WTC11 (cell line): ENCODE measurements at regions not wholly inside any gene's neighbourhood (a gene's known extent, or its start where the extent isn't known, plus 50 kb on each side); places are given as distances from the start of the nearest gene placed in this dataset.

Experiments used
- ATAC-seq: fragments of 200-7000 bp; cut with Tn5 transposase; 2 replicates; pipeline ENCODE4 v1.10.0; 2021; ENCODE audit warnings: mild to moderate bottlenecking, moderate library complexity
- CTCF ChIA-PET: fragments of 300-600 bp; sonication (Branson Sonifier 250); formaldehyde crosslinking; loops from one replicate; lab custom pipeline; 2021; ENCODE audit warnings: antibody characterized with exemption; lab: Charles Lee
- POLR2A ChIA-PET: fragments of 350-600 bp; sonication (Branson Sonifier 250); formaldehyde crosslinking; loops from one replicate; lab custom pipeline; 2021; ENCODE audit warnings: antibody characterized with exemption; lab: Charles Lee
- DNase-seq: peaks from one replicate; pipeline ENCODE4 v3.0.0; 2021; ENCODE audit warnings: low spot score
- H3K27ac Mint-ChIP-seq: 2 replicates; pipeline ENCODE4 v1.8.0; 2021; ENCODE audit warnings: mixed read lengths
- H3K27me3 Mint-ChIP-seq: 2 replicates; pipeline ENCODE4 v1.8.0; 2021; ENCODE audit warnings: low read depth, mild to moderate bottlenecking, moderate library complexity, mixed read lengths
- H3K36me3 Mint-ChIP-seq: 2 replicates; pipeline ENCODE4 v1.8.0; 2021; ENCODE audit warnings: mixed read lengths
- H3K4me1 Mint-ChIP-seq: 2 replicates; pipeline ENCODE4 v1.8.0; 2022; ENCODE audit warnings: mixed read lengths
- H3K4me3 Mint-ChIP-seq: 2 replicates; pipeline ENCODE4 v1.8.0; 2021; ENCODE audit warnings: mild to moderate bottlenecking, moderate library complexity, mixed read lengths
- H3K9me3 Mint-ChIP-seq: 2 replicates; pipeline ENCODE4 v1.8.0; 2021; ENCODE audit warnings: mixed read lengths
- AR ChIP-seq: fragments of 250-450 bp; sonication (Bioruptor Pico); IDR thresholded peaks from 2 replicates; pipeline ENCODE4 v1.9.0; 2021; ENCODE audit warnings: mild to moderate bottlenecking
- ATF2 ChIP-seq: sonication (generic); formaldehyde crosslinking; IDR thresholded peaks from 2 replicates; pipeline ENCODE4 v1.8.1; 2022; ENCODE audit warnings: low read depth, missing genetic modification reagents, borderline replicate concordance
- CBFB ChIP-seq: sonication (generic); formaldehyde crosslinking; IDR thresholded peaks from 2 replicates; pipeline ENCODE4 v1.8.1; 2022; ENCODE audit warnings: mild to moderate bottlenecking, low read depth, missing genetic modification reagents
- CDX4 ChIP-seq: fragments of 250-450 bp; sonication (Bioruptor Pico); IDR thresholded peaks from 2 replicates; pipeline ENCODE4 v1.9.0; 2021; ENCODE audit warnings: moderate library complexity, mild to moderate bottlenecking, inconsistent platforms, borderline replicate concordance
- CREM ChIP-seq: sonication (generic); formaldehyde crosslinking; IDR thresholded peaks from 2 replicates; pipeline ENCODE4 v1.8.1; 2022; ENCODE audit warnings: mild to moderate bottlenecking, missing genetic modification reagents, moderate library complexity
- E2F5 ChIP-seq: sonication (generic); formaldehyde crosslinking; IDR thresholded peaks from 2 replicates; pipeline ENCODE4 v1.8.1; 2022; ENCODE audit warnings: mild to moderate bottlenecking, moderate library complexity, missing genetic modification reagents
- EMX1 ChIP-seq: fragments of 250-450 bp; sonication (Bioruptor Pico); IDR thresholded peaks from 2 replicates; pipeline ENCODE4 v1.8.0; 2021; ENCODE audit warnings: mild to moderate bottlenecking
- ESRRA ChIP-seq: sonication (generic); formaldehyde crosslinking; IDR thresholded peaks from 2 replicates; pipeline ENCODE4 v1.8.1; 2022; ENCODE audit warnings: mild to moderate bottlenecking, missing genetic modification reagents, borderline replicate concordance
- GRHL2 ChIP-seq: fragments of 250-450 bp; sonication (Bioruptor Pico); IDR thresholded peaks from 2 replicates; pipeline ENCODE4 v1.8.0; 2022; ENCODE audit warnings: mild to moderate bottlenecking, moderate library complexity; ENCODE audit not compliant: insufficient replicate concordance, severe bottlenecking
- GTF2I ChIP-seq: fragments of 250-450 bp; sonication (Bioruptor Pico); conservative IDR thresholded peaks from 2 replicates; pipeline ENCODE4 v1.4.0; 2021; ENCODE audit warnings: mild to moderate bottlenecking
- IRF2 ChIP-seq: sonication (generic); formaldehyde crosslinking; IDR thresholded peaks from 2 replicates; pipeline ENCODE4 v1.8.0; 2022; ENCODE audit warnings: low read depth, missing genetic modification reagents, borderline replicate concordance
- JUN ChIP-seq: sonication (generic); formaldehyde crosslinking; IDR thresholded peaks from 2 replicates; pipeline ENCODE4 v1.8.0; 2023; ENCODE audit warnings: mild to moderate bottlenecking, missing genetic modification reagents
- MAX ChIP-seq: sonication (generic); formaldehyde crosslinking; IDR thresholded peaks from 2 replicates; pipeline ENCODE4 v1.8.0; 2022; ENCODE audit warnings: mild to moderate bottlenecking, missing genetic modification reagents
- MLX ChIP-seq: sonication (generic); formaldehyde crosslinking; IDR thresholded peaks from 2 replicates; pipeline ENCODE4 v1.8.1; 2023; ENCODE audit warnings: mild to moderate bottlenecking, missing genetic modification reagents, moderate library complexity
- NFE2L1 ChIP-seq: sonication (generic); formaldehyde crosslinking; IDR thresholded peaks from 2 replicates; pipeline ENCODE4 v1.8.1; 2023; ENCODE audit warnings: missing genetic modification reagents
- NR1H2 ChIP-seq: sonication (generic); formaldehyde crosslinking; IDR thresholded peaks from 2 replicates; pipeline ENCODE4 v1.9.0; 2021; ENCODE audit warnings: mild to moderate bottlenecking, moderate library complexity, missing genetic modification reagents
- OVOL2 ChIP-seq: fragments of 250-450 bp; sonication (Bioruptor Pico); IDR thresholded peaks from 2 replicates; pipeline ENCODE4 v1.9.0; 2021; ENCODE audit warnings: mild to moderate bottlenecking, borderline replicate concordance
- PREB ChIP-seq: sonication (generic); formaldehyde crosslinking; IDR thresholded peaks from 2 replicates; pipeline ENCODE4 v1.8.1; 2022; ENCODE audit warnings: mild to moderate bottlenecking, missing genetic modification reagents, moderate library complexity, borderline replicate concordance
- RELA ChIP-seq: sonication (generic); formaldehyde crosslinking; IDR thresholded peaks from 2 replicates; pipeline ENCODE4 v1.8.1; 2022; ENCODE audit warnings: missing genetic modification reagents, mild to moderate bottlenecking, borderline replicate concordance
- TEAD4 ChIP-seq: sonication (generic); formaldehyde crosslinking; IDR thresholded peaks from 2 replicates; pipeline ENCODE4 v1.8.0; 2022; ENCODE audit warnings: mild to moderate bottlenecking, missing genetic modification reagents
- ZMAT4 ChIP-seq: fragments of 250-450 bp; sonication (Bioruptor Pico); IDR thresholded peaks from 2 replicates; pipeline ENCODE4 v1.9.0; 2021; ENCODE audit warnings: mild to moderate bottlenecking
- ZNF232 ChIP-seq: sonication (generic); formaldehyde crosslinking; IDR thresholded peaks from 2 replicates; pipeline ENCODE4 v1.8.0; 2022; ENCODE audit warnings: mild to moderate bottlenecking, missing genetic modification reagents
- ZNF263 ChIP-seq: sonication (generic); formaldehyde crosslinking; IDR thresholded peaks from 2 replicates; pipeline ENCODE4 v1.8.1; 2022; ENCODE audit warnings: low read depth, mild to moderate bottlenecking, moderate library complexity, missing genetic modification reagents
- ZNF671 ChIP-seq: fragments of 250-450 bp; sonication (Bioruptor Pico); IDR thresholded peaks from 2 replicates; pipeline ENCODE4 v1.8.0; 2021; ENCODE audit warnings: mild to moderate bottlenecking
- ZSCAN18 ChIP-seq: fragments of 250-450 bp; sonication (Bioruptor Pico); IDR thresholded peaks from 2 replicates; pipeline ENCODE4 v2.1.2; 2022; ENCODE audit warnings: mild to moderate bottlenecking, moderate library complexity

GRCh38 chr3:99111235-99111634 lies 209.7 kb upstream of the DCBLD2 start:
- CTCF ChIA-PET, result no interaction called here
- H3K27me3 Mint-ChIP-seq, result no peaks in the 10 kb centered on the region
- TF ChIP-seq JUN, result no peak
- no peak for TF ChIP-seq IRF2 (CRISPR knock-in tag)
- no peak for TF ChIP-seq CBFB (CRISPR knock-in tag)
- no peak for TF ChIP-seq ZNF232
- no peak for TF ChIP-seq NFE2L1 (CRISPR knock-in tag)
- no peak for TF ChIP-seq CREM (CRISPR knock-in tag)
- no peak for TF ChIP-seq E2F5 (CRISPR knock-in tag)
- TF ChIP-seq GRHL2 (CRISPR knock-in tag), result no peak
- TF ChIP-seq GTF2I (CRISPR knock-in tag), result no peak
- no peak for TF ChIP-seq EMX1 (CRISPR knock-in tag)
- TF ChIP-seq NR1H2 (CRISPR knock-in tag), result no peak
- no peak for TF ChIP-seq MLX (CRISPR knock-in tag)
- TF ChIP-seq CDX4, result no peak
- TF ChIP-seq TEAD4 (CRISPR knock-in tag), result no peak
- no peak for TF ChIP-seq RELA
- no peak for TF ChIP-seq OVOL2
- TF ChIP-seq ZMAT4 (CRISPR knock-in tag), result no peak
- TF ChIP-seq ZNF263 (CRISPR knock-in tag), result no peak
- no peak for TF ChIP-seq ATF2
- no peak overlapping the region for H3K4me3 Mint-ChIP-seq
- DNase-seq, result no peak
- no peaks in the 10 kb centered on the region for H3K36me3 Mint-ChIP-seq
- no peak overlapping the region for H3K27ac Mint-ChIP-seq
- H3K9me3 Mint-ChIP-seq, result no peaks in the 10 kb centered on the region
- POLR2A ChIA-PET, result no interaction called here
- ATAC-seq, result no peak
- no peaks in the 10 kb centered on the region for H3K4me1 Mint-ChIP-seq

- ChIA-PET CTCF (no interaction called here), POLR2A (no interaction called here)
- H3K9me3 Mint-ChIP-seq, result no peaks in the 10 kb centered on the region
- ATAC-seq (no peak), DNase-seq (no peak)
- H3K27ac Mint-ChIP-seq, result no peak overlapping the region
- no peaks in the 10 kb centered on the region for H3K4me1 Mint-ChIP-seq
- no peaks in the 10 kb centered on the region for H3K36me3 Mint-ChIP-seq
- H3K27me3 Mint-ChIP-seq, result no peaks in the 10 kb centered on the region
- no peak overlapping the region for H3K4me3 Mint-ChIP-seq
- TF ChIP-seq PREB (CRISPR knock-in tag) (no peak), IRF2 (CRISPR knock-in tag) (no peak), ESRRA (CRISPR knock-in tag) (no peak), ZSCAN18 (CRISPR knock-in tag) (no peak), ZNF232 (no peak), MLX (CRISPR knock-in tag) (no peak), AR (CRISPR knock-in tag) (no peak), ZNF671 (CRISPR knock-in tag) (no peak), MAX (CRISPR knock-in tag) (no peak)
Measured at GRCh38 chr3:99110401-99110800, 208.9 kb upstream of the DCBLD2 start.
